ENCODE measurements at regions not wholly inside any gene's neighbourhood (a gene's known extent, or its start where the extent isn't known, plus 50 kb on each side); places are given as distances from the start of the nearest gene placed in this dataset.

GRCh38 chr14:83863042-83863774 is 1666.7 kb upstream of the FLRT2 start:
- TF ChIP-seq CTCF (IDR thresholded peaks at IDR 0.05), result no peak
- no peak for TF ChIP-seq EP300 (IDR thresholded peaks at IDR 0.05; ENCODE audit: low read depth)
- TF ChIP-seq POLR2AphosphoS5 (IDR thresholded peaks at IDR 0.05), result no peak
- TF ChIP-seq POLR2A (IDR thresholded peaks at IDR 0.05), result no peak

Measured in transverse colon (tissue), 4 donors.